Stromal cell of bone marrow (primary cell): ENCODE measurements at regions not wholly inside any gene's neighbourhood (a gene's known extent, or its start where the extent isn't known, plus 50 kb on each side); places are given as distances from the start of the nearest gene placed in this dataset.
"Not testable (repeated sequence)": the region's sequence is repeated elsewhere in the genome, so short reads cannot be mapped to it uniquely, and the experiment has no call there.

ENCODE experiments used
- DNase-seq: peaks from one replicate; pipeline ENCODE4 v3.0.0-alpha.2; 2012; ENCODE audit warnings: low read depth

GRCh38 chr4:55028196-55028595, 97.2 kb downstream of the KDR start:
- DNase-seq: no peak

- DNase-seq: no peak
Measured at GRCh38 chr4:55027596-55027995, 97.8 kb downstream of the KDR start.

GRCh38 chr4:55025456-55025855, 99.9 kb downstream of the KDR start:
- not testable (repeated sequence) for DNase-seq

- DNase-seq: no peak
Measured at GRCh38 chr4:55023030-55023429, 102.4 kb downstream of the KDR start.

- DNase-seq: no peak
Measured at GRCh38 chr4:55021214-55021613, 104.2 kb downstream of the KDR start.

- DNase-seq: no peak
Measured at GRCh38 chr4:55020131-55020530, 105.3 kb downstream of the KDR start.

- no peak for DNase-seq
Measured at GRCh38 chr4:55018978-55019377, 106.4 kb downstream of the KDR start.

GRCh38 chr4:55018521-55018920, 106.9 kb downstream of the KDR start:
- DNase-seq: no peak

GRCh38 chr4:55017406-55017805, 108.0 kb downstream of the KDR start:
- DNase-seq: no peak

- no peak for DNase-seq
Measured at GRCh38 chr4:55016131-55016530, 109.3 kb downstream of the KDR start.

- no peak for DNase-seq
Measured at GRCh38 chr4:55014876-55015275, 110.5 kb downstream of the KDR start.

GRCh38 chr4:55013431-55013955, 111.9 kb downstream of the KDR start:
- DNase-seq: no peak

- no peak for DNase-seq
Measured at GRCh38 chr4:55012363-55013230, 112.8 kb downstream of the KDR start.

- no peak for DNase-seq
Measured at GRCh38 chr4:55011761-55012160, 113.6 kb downstream of the KDR start.

GRCh38 chr4:55010550-55010949, 114.8 kb downstream of the KDR start:
- no peak for DNase-seq

- no peak for DNase-seq
Measured at GRCh38 chr4:55008166-55009056, 117.0 kb downstream of the KDR start.

GRCh38 chr4:55005910-55006309, 119.5 kb downstream of the KDR start:
- no peak for DNase-seq

- DNase-seq: no peak
Measured at GRCh38 chr4:55004831-55005230, 120.6 kb downstream of the KDR start.

- no peak for DNase-seq
Measured at GRCh38 chr4:55002431-55002830, 123.0 kb downstream of the KDR start.

- DNase-seq: no peak
Measured at GRCh38 chr4:55001538-55001937, 123.9 kb downstream of the KDR start.

- DNase-seq: peak; percentile 25
Measured at GRCh38 chr4:54999003-54999402, 126.4 kb downstream of the KDR start.

GRCh38 chr4:54993473-54994026, 131.8 kb downstream of the KDR start:
- not testable (repeated sequence) for DNase-seq
